ENCODE measurements at regions not wholly inside any gene's neighbourhood (a gene's known extent, or its start where the extent isn't known, plus 50 kb on each side); places are given as distances from the start of the nearest gene placed in this dataset.

DNA sequence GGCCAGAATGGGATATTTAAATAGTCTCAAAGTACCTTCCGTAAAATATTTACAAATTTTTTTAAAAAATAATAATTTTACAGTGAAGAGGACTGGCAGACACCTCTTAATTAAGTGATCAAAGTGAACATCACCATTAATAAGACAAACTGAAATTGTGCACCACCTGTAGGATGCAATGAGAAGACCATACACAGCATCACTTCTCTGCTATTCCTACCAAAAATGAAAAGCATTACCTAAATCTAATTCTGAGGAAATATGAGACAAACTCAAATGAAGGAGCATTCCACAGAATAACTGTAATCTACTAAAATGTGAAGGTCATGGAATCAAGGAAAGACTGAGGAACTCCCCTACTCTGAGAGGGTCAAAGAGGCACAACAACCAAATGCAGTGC, 68.2 kb upstream of the PRDX6 start:
- TF ChIP-seq, protein P1, sequence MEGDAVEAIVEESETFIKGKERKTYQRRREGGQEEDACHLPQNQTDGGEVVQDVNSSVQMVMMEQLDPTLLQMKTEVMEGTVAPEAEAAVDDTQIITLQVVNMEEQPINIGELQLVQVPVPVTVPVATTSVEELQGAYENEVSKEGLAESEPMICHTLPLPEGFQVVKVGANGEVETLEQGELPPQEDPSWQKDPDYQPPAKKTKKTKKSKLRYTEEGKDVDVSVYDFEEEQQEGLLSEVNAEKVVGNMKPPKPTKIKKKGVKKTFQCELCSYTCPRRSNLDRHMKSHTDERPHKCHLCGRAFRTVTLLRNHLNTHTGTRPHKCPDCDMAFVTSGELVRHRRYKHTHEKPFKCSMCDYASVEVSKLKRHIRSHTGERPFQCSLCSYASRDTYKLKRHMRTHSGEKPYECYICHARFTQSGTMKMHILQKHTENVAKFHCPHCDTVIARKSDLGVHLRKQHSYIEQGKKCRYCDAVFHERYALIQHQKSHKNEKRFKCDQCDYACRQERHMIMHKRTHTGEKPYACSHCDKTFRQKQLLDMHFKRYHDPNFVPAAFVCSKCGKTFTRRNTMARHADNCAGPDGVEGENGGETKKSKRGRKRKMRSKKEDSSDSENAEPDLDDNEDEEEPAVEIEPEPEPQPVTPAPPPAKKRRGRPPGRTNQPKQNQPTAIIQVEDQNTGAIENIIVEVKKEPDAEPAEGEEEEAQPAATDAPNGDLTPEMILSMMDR (IDR thresholded peaks at IDR 0.05): no peak
- TF ChIP-seq EP300 (IDR thresholded peaks at IDR 0.05): no peak
- TF ChIP-seq POLR2AphosphoS5 (IDR thresholded peaks at IDR 0.05): no peak

Data from upper lobe of left lung (tissue), 4 donors.